Lung (tissue), 11 donors: ENCODE measurements at regions not wholly inside any gene's neighbourhood (a gene's known extent, or its start where the extent isn't known, plus 50 kb on each side); places are given as distances from the start of the nearest gene placed in this dataset.

Source experiments
- ATAC-seq: fragments of 200-7000 bp; cut with Tn5 transposase; one replicate; pipeline ENCODE4 v1.9.1; 2020; ENCODE audit warnings: moderate number of reproducible peaks; ENCODE audit not compliant: insufficient read depth, low FRiP score
- DNase-seq, 3 donors: peaks; one replicate each; pipeline ENCODE4 v3.0.0-alpha.2; 2013 to 2017
- H3K27ac ChIP-seq, 2 donors: one replicate each; pipeline ENCODE4 v1.5.1; 2013; ENCODE audit warnings: mild to moderate bottlenecking in 2 of 2, moderate library complexity in 2 of 2, control low read depth in 1 of 2, inconsistent platforms in 1 of 2, low read depth in 1 of 2, low read length in 1 of 2
- H3K27me3 ChIP-seq, 3 donors: one replicate each; pipeline ENCODE4 v1.5.1; 2013; ENCODE audit warnings: low read length in 2 of 3; ENCODE audit not compliant: control insufficient read depth in 3 of 3, insufficient read depth in 3 of 3
- H3K36me3 ChIP-seq, 4 donors: one replicate each; pipeline ENCODE4 v1.5.1; 2013; ENCODE audit warnings: low read length in 4 of 4, mild to moderate bottlenecking in 1 of 4, moderate library complexity in 1 of 4; ENCODE audit not compliant: control insufficient read depth in 4 of 4, insufficient read depth in 4 of 4
- H3K4me1 ChIP-seq, 5 donors: one replicate each; pipeline ENCODE4 v1.5.1; 2013; ENCODE audit warnings: low read length in 5 of 5, mild to moderate bottlenecking in 2 of 5, moderate library complexity in 1 of 5; ENCODE audit not compliant: control insufficient read depth in 5 of 5, insufficient read depth in 5 of 5
- H3K4me3 ChIP-seq: one replicate; pipeline ENCODE4 v1.5.1; 2013; ENCODE audit warnings: mild to moderate bottlenecking, control low read depth, moderate library complexity
- H3K9ac ChIP-seq, 2 donors: one replicate each; pipeline ENCODE4 v1.5.1; 2013; ENCODE audit warnings: low read length in 2 of 2, control low read depth in 1 of 2; ENCODE audit not compliant: insufficient read depth in 1 of 2
- H3K9me3 ChIP-seq, 4 donors: one replicate each; pipeline ENCODE4 v1.5.1; 2013; ENCODE audit warnings: low read length in 3 of 4, mild to moderate bottlenecking in 1 of 4, moderate library complexity in 1 of 4; ENCODE audit not compliant: control insufficient read depth in 4 of 4, insufficient read depth in 3 of 4
- CTCF ChIP-seq: IDR thresholded peaks from 2 replicates; pipeline ENCODE4 v1.5.1; 2012; ENCODE audit warnings: mild to moderate bottlenecking; ENCODE audit errors: control extremely low read depth, extremely low read depth
- WGBS, 2 donors: extraction: QIAGEN DNeasy Blood & Tissue Kit; methylation state at CpG; one replicate each; pipeline ENCODE4 v1.1.7; 2013; 5-methylcytosine and 5-hydroxymethylcytosine counted together
- donor health status: control.
- donor health status: control.
- donor health status: Bipolar disorder and iron deficiency.
- donor health status: healthy.
- donor health status: DM: yes; HTN: yes; CAD: no.

GRCh38 chr5:88144219-88145001 lies 124.2 kb downstream of the TMEM161B start:
- Histone ChIP-seq H3K27me3 (peaks cover 0 to 76% (median 56%) of the 10 kb centered on the region in 3 donors), H3K9me3 (peaks cover 0 to 9% (median 0%) of the 10 kb centered on the region in 4 donors), H3K27ac (no peak overlapping the region), H3K36me3 (no peaks in the 10 kb centered on the region), H3K9ac (no peak overlapping the region), H3K4me1 (peaks cover 2 to 40% (median 13%) of the 10 kb centered on the region in 5 donors), H3K4me3 (no peak overlapping the region)
- 17 to 29% methylated on average over 28 of the region's 28 CpGs for WGBS, 2 donors
- no peak for TF ChIP-seq CTCF
- ATAC-seq (no peak), DNase-seq (peak; percentile 6 to 18 (median 8))

- peaks cover 0 to 78% (median 56%) of the 10 kb centered on the region in 3 donors for H3K27me3 ChIP-seq
- H3K27ac ChIP-seq = no peak overlapping the region
- H3K4me1 ChIP-seq = peaks cover 2 to 40% (median 13%) of the 10 kb centered on the region in 5 donors
- H3K9ac ChIP-seq = no peak overlapping the region
- 24 to 40% methylated on average over 10 of the region's 10 CpGs for WGBS, 2 donors
- no peak for ATAC-seq
- peaks cover 0 to 9% (median 0%) of the 10 kb centered on the region in 4 donors for H3K9me3 ChIP-seq
- no peak for DNase-seq
- no peaks in the 10 kb centered on the region for H3K36me3 ChIP-seq
- TF ChIP-seq CTCF = no peak
- no peak overlapping the region for H3K4me3 ChIP-seq
Observed at GRCh38 chr5:88143693-88144218, 124.9 kb downstream of the TMEM161B start.

GRCh38 chr5:88142886-88143692 lies 125.6 kb downstream of the TMEM161B start:
- Histone ChIP-seq H3K9me3 (peaks cover 0 to 9% (median 0%) of the 10 kb centered on the region in 4 donors), H3K36me3 (no peaks in the 10 kb centered on the region), H3K27ac (no peak overlapping the region), H3K9ac (no peak overlapping the region), H3K4me3 (no peak overlapping the region), H3K4me1 (peaks cover 2 to 40% (median 13%) of the 10 kb centered on the region in 5 donors), H3K27me3 (peaks cover 0 to 75% (median 56%) of the 10 kb centered on the region in 3 donors)
- no peak for TF ChIP-seq CTCF
- peak; percentile 27 to 50 (median 27) for DNase-seq
- ATAC-seq = no peak
- 10 to 28% methylated on average over 20 of the region's 20 CpGs for WGBS, 2 donors
